OCI-LY7 (cell line): ENCODE measurements at regions not wholly inside any gene's neighbourhood (a gene's known extent, or its start where the extent isn't known, plus 50 kb on each side); places are given as distances from the start of the nearest gene placed in this dataset.
A peak's percentile ranks its signal among the peaks of the same experiment; 100 is the strongest.

ENCODE experiments used
- BruUV-seq: library from RNA; stranded (reverse); fragments of 400-500 nt; replicated peaks from 2 replicates; lab custom pipeline; 2021; lab: Mats Ljungman, UMichigan
- CTCF ChIA-PET: fragments of 300-600 bp; sonication (Branson Sonifier 250); formaldehyde crosslinking; loops from one replicate; lab custom pipeline; 2022; ENCODE audit warnings: antibody characterized with exemption; ENCODE audit not compliant: unreplicated experiment; lab: Charles Lee
- POLR2A ChIA-PET: fragments of 300-600 bp; sonication (Branson Sonifier 250); formaldehyde crosslinking; loops from one replicate; lab custom pipeline; 2022; ENCODE audit warnings: antibody characterized with exemption; lab: Charles Lee
- DNase-seq: peaks from one replicate; pipeline ENCODE4 v3.0.0-alpha.2; 2015; ENCODE audit warnings: low spot score
- H2AFZ ChIP-seq: fragments of 200-600 bp; sonication (generic), shearing (Covaris generic); 2 replicates; pipeline ENCODE4 v1.6.1; 2014; ENCODE audit warnings: mild to moderate bottlenecking, antibody characterized with exemption, low read length, moderate library complexity
- H3K27ac ChIP-seq: fragments of 200-600 bp; sonication (generic); 2 replicates; pipeline ENCODE4 v1.5.1; 2014; ENCODE audit warnings: mixed run types, low read depth, mild to moderate bottlenecking, moderate library complexity, low read length, inconsistent platforms; ENCODE audit not compliant: poor library complexity, severe bottlenecking
- H3K36me3 ChIP-seq: fragments of 200-600 bp; sonication (generic); 2 replicates; pipeline ENCODE4 v1.6.1; 2014; ENCODE audit warnings: mild to moderate bottlenecking, antibody characterized with exemption, low read length, moderate library complexity, mixed read lengths; ENCODE audit not compliant: insufficient read depth
- H3K4me1 ChIP-seq: fragments of 200-600 bp; sonication (generic); 2 replicates; pipeline ENCODE4 v1.5.1; 2014; ENCODE audit warnings: mild to moderate bottlenecking, low read length; ENCODE audit not compliant: insufficient read depth, poor library complexity, severe bottlenecking
- H3K4me2 ChIP-seq: fragments of 200-600 bp; sonication (generic); 2 replicates; pipeline ENCODE4 v1.6.1; 2014; ENCODE audit warnings: mild to moderate bottlenecking, low read length
- H3K4me3 ChIP-seq: fragments of 200-600 bp; sonication (generic); 2 replicates; pipeline ENCODE4 v1.5.1; 2014; ENCODE audit warnings: mild to moderate bottlenecking, low read depth, low read length; ENCODE audit not compliant: poor library complexity, severe bottlenecking
- H3K79me2 ChIP-seq: fragments of 200-600 bp; sonication (generic); 2 replicates; pipeline ENCODE4 v1.6.1; 2016; ENCODE audit warnings: low read depth, mild to moderate bottlenecking, low read length, moderate library complexity, mixed read lengths; ENCODE audit not compliant: insufficient read depth
- H3K9me2 ChIP-seq: fragments of 200-600 bp; sonication (generic); 2 replicates; pipeline ENCODE4 v1.6.1; 2016; ENCODE audit warnings: mild to moderate bottlenecking, low read length, mixed read lengths; ENCODE audit not compliant: insufficient read depth
- H3K9me3 ChIP-seq: fragments of 200-600 bp; sonication (generic); 2 replicates; pipeline ENCODE4 v1.6.1; 2014; ENCODE audit warnings: mild to moderate bottlenecking, mixed run types, low read length, mixed read lengths
- H4K20me1 ChIP-seq: fragments of 200-600 bp; sonication (generic); 2 replicates; pipeline ENCODE4 v1.6.1; 2014; ENCODE audit warnings: mild to moderate bottlenecking, antibody characterized with exemption, low read length, moderate library complexity, mixed read lengths; ENCODE audit not compliant: insufficient read depth
- CTCF ChIP-seq: fragments of 200-600 bp; sonication (generic); conservative IDR thresholded peaks from 2 replicates; pipeline ENCODE4 v1.5.1; 2014; ENCODE audit warnings: mild to moderate bottlenecking, antibody characterized with exemption, low read length, moderate library complexity, mixed read lengths
- EZH2phosphoT487 ChIP-seq: fragments of 200-600 bp; sonication (generic); IDR thresholded peaks from 2 replicates; pipeline ENCODE4 v1.6.1; 2018; ENCODE audit warnings: low read depth, borderline replicate concordance, mild to moderate bottlenecking, mixed run types, antibody characterized with exemption, low read length, moderate library complexity, mixed read lengths
- intact Hi-C: fragments of 100-400 bp; cut with micrococcal nuclease; formaldehyde crosslinking; loops from one replicate; pipeline ENCODE4 v1.10.0; 2022; ENCODE audit not compliant: unreplicated experiment

- no peak overlapping the region for H3K4me3 ChIP-seq
- peak; percentile 35 for DNase-seq
- H3K9me2 ChIP-seq = no peaks in the 10 kb centered on the region
- ChIA-PET CTCF (no interaction called here), POLR2A (no interaction called here)
- no peaks in the 10 kb centered on the region for H3K9me3 ChIP-seq
- no peaks in the 10 kb centered on the region for H4K20me1 ChIP-seq
- BruUV-seq = no TSS peak
- no peaks in the 10 kb centered on the region for H3K36me3 ChIP-seq
- H3K79me2 ChIP-seq = no peaks in the 10 kb centered on the region
- H2AFZ ChIP-seq = peak overlapping the region; percentile 73
- TF ChIP-seq CTCF = peak; percentile 65
- TF ChIP-seq EZH2phosphoT487 = no peak
- no peak overlapping the region for H3K27ac ChIP-seq
- H3K4me1 ChIP-seq = no peaks in the 10 kb centered on the region
- 0 out of 2 replicates have a peak overlapping the region, but pooled peaks have one; percentile 23 for H3K4me2 ChIP-seq
- intact Hi-C loops = loop anchor here (2.0 kb wide), 1 partner anchor 613 kb away; no protein-coding TSS in a partner anchor
Observed at GRCh38 chr5:74035521-74035937, 409.5 kb downstream of the ARHGEF28 start.

- no peak for DNase-seq
- no peak overlapping the region for H2AFZ ChIP-seq
Observed at GRCh38 chr5:74034733-74035132, 408.7 kb downstream of the ARHGEF28 start.

More at GRCh38 chr5:74034733-74035132, 408.7 kb downstream of the ARHGEF28 start:
- Histone ChIP-seq H3K27ac (no peak overlapping the region), H3K79me2 (no peaks in the 10 kb centered on the region), H3K9me3 (no peaks in the 10 kb centered on the region), H3K9me2 (no peaks in the 10 kb centered on the region), H4K20me1 (no peaks in the 10 kb centered on the region), H3K36me3 (no peaks in the 10 kb centered on the region), H3K4me1 (no peaks in the 10 kb centered on the region), H3K4me3 (no peak overlapping the region), H3K4me2 (no peak overlapping the region)
- no peak for TF ChIP-seq EZH2phosphoT487
- TF ChIP-seq CTCF = no peak
- no TSS peak for BruUV-seq
- CTCF ChIA-PET = no interaction called here
- intact Hi-C loops = loop anchor here (2.0 kb wide), 1 partner anchor 614 kb away; no protein-coding TSS in a partner anchor
- POLR2A ChIA-PET = interaction anchor here (0.6 to 0.7 kb wide), 2 partner anchors 35 to 606 kb away, joined by 3 read pairs; partner anchors contain the start of gene ENC1
